HG03442 (cell line): ENCODE measurements at regions not wholly inside any gene's neighbourhood (a gene's known extent, or its start where the extent isn't known, plus 50 kb on each side); places are given as distances from the start of the nearest gene placed in this dataset.

Experiments used
- ATAC-seq: cut with Tn5 transposase; IDR thresholded peaks from one replicate; pipeline ENCODE4 v1.9.1; 2021; ENCODE audit warnings: mild to moderate bottlenecking, moderate library complexity; ENCODE audit not compliant: unreplicated experiment

DNA sequence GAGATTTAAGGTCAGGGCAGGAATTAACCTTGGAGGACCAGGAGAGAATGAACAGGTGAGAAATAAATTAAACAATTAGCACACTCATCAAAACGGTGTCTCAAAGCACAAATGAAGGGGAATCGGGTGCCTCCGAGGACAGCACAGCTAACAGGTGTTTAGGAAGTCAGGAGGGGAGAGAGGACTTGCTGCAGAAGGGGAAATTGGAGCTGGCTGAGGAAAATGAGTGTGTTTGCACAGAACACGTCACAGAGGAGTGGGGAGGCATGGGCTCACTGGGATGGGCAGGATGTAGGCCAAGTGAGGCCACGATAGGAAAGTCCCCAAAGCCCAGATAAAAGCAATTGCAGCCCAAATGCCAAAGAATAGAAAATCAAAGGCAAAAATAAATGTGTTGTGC lies 121.7 kb downstream of the ZNF664 start:
- ATAC-seq, result no peak

DNA sequence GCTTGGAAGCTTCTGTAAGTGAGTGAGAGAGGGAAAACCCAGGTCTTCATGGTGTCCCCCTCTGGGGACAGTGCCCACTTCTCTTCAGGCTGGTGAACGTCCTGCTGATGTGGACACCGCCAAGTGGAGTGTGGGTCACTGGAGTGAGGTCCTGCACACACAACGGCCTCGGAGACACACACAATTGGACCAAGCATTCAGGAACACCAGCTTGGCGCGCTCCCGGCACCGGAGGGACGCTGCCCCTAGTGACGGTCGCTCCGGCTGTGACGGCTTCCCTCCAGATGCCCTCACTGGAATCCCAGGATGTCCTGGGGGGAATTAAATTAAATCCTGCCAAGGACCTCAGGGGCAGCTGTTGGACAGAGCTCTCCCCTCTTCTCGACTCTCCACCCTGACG lies 123.1 kb downstream of the ZNF664 start:
- no peak for ATAC-seq

DNA sequence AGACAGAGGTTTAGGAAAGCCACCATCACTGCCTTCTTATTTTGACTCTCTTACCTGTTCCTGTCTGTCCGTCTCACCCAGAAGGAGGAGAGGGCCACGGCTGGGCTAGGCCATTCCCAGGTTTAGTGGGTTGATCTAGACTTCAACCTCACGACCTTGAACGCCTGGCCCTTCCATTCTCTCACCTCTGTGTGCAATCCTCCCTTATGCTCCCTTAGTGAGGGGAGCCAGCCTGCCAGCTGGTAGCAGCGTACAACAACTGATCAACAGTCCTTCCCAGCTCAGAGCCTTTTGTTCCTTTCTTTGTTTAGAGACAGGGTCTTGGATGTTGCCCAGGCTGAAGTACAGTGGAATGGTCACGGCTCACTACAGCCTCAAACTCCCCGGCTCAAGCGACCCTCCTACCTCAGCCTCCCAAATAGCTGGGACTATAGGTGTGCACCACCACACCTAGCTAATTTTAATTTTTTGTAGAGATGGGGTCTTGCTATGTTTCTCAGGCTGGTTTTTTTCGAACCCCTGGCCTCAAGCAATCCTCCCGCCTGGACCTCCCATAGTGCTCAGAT lies 123.9 kb downstream of the ZNF664 start:
- no peak for ATAC-seq

DNA sequence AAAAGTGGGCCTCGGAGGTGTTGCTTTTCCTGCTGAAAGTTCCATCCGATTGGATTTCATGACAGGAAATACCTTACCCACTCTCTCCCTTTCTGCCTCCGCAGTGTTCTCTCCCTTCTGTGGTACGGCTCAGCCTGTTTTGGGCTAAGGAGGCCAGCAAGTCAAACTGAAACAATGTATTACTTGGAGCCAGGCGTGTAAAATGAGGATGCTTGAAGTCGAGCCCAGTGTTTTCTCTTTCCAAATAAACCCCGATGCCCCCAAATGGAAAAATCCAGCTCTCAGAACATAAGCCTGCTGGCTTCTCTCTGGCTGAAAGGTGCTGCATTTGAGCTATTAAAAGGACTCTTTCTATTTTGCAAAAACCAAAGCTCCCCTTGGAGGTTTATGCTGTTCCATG lies 124.7 kb downstream of the ZNF664 start:
- ATAC-seq, result no peak

DNA sequence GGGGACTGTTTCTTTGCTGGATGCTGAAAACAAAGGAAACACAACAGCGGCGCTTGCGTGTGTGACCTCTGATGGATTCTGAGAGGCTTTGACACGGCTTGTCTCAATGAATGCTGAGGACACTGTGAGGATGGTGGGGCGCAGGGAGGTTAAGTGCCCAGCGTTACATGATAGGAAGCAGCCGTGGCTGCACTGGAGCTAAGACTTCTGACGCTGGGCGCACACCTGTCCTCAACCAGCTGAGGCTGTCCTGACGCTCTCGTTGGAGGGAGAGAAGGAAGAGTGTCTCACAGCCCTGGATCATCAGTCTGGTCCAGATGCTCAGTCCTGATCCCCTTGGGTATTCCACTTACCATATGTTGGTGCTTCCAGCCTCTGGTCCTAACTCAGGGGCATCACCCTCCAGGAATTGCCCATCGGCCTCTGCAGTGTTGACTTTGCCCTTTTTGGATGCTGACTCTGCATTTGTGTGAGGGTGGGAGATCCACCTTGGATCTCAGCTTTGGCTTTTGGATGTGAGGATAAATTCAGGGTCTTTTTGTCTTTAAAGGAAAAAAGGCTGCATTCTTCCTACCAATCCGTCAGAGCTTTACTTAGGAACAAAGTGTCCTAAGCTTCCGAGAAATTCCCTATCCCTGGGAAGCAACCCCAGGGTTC lies 125.2 kb downstream of the ZNF664 start:
- ATAC-seq, result no peak

DNA sequence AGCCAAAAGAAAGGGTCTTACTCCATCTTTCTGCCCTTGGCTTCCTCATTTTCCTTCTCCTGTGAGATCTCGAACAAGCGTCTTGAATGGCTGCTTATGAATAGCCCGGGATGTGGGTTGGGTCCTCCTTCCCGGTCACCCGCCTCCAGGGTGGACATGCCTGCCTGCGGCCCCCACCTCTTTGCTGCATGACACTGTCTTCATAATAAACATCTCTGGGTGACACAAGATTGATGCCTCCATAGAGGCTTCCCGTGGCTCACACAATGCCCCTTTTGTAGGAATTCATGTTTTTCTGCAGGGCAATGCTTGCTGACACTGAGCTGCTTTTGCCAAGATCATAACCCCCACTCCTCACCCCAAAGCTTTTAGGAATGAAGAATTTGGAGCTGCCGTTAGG lies 125.9 kb downstream of the ZNF664 start:
- ATAC-seq, result no peak

DNA sequence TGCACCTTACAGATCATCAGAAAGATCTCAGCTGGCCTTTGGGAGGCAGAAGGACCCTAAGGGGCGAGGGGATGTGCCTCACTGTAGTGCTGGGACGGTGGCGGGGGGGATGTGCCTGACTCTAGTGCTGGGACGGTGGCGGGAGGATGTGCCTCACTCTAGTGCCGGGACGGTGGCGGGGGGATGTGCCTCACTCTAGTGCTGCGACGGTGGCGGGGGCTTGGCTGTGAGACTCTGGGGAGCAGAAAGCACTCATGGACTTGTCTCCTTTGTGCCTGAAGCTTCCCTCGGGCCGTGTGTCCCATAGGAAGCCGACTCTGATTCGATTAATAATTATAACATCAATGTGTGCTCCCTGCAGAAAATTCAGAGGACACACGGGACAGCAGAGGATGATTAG lies 126.6 kb downstream of the ZNF664 start:
- ATAC-seq, result no peak

DNA sequence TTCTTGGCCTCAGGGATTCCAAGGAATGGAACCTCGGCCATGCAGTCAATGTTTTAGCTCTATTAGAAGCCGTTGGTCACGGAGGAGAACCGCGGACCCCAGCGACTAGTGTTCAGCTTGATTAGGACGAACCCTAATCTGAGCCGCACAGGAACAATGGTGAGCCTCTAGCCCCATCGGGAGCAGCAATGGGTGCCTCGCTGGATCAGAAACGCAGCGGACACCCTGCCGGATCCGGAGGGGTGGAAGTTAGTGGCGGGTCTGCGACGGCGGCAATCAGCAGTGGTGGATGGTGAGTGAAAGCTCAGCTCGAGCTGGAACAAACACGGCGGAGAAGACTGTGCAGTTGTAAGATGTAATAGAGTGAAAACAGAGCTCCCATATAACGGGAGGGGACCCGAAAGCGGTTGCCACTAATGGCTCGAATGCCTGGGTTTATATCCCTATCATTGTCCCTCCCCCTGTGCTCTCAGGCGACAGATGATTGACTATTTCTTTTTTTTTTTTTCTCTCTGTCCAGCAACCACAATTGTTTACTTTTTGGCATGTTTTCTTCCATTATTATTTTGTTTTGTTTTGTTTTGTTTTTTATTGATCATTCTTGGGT lies 127.7 kb downstream of the ZNF664 start:
- ATAC-seq, result no peak

DNA sequence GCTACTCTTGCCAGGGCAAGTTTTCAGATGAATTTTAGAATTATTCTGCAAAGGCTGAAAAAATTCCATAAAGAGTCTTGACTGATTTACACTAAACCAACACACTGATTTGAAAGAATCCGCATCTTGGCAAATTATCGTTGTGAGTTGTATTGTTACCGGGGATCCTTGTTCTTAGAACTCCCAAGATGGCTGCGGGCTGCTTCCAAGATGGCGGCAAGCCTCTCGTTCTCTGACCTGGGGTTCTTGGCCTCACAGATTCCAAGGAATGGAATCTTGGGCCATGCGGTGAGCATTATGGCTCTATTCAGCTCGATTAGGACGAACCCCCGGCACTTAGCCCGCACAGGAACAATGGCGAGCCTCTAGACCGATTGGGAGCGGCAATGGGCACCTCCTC lies 132.5 kb downstream of the ZNF664 start:
- no peak for ATAC-seq

DNA sequence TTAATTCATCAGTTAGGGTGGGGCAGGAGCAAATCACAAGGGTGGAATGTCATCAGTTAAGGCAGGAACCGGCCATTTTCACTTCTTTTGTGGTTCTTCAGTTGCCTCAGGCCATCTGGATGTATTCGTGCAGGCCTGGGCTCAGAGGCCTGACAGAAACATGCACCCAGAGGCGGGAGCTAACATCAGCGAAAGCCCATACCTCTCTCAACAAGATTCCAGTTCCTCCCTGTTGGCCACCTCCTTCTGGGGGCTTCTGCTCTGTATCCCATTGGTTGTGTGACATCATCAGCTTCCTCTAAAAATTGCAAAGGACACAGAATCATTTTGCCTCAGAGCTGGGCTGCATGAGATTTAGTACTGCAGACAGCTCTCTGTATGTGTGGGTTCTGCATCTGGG lies 134.3 kb downstream of the ZNF664 start:
- ATAC-seq, result no peak

DNA sequence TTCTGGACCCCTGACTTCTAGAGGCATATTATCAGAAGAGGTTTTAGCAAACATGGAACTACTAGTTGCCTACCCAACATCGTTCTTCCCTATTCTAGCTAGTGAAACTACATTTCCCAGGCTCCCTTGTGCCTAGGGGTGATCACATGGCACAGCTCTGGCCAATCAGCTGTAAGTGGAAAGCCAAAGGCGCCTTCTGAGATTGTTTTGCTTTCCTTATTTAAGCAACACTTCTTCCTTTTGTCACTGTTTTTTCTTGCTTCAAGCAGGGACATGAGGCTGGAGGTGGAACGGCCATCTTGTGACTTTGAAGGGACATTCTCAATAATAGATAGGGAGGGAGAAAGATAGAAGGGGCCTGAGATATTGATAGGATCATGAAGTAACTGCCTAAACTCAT lies 136.7 kb downstream of the ZNF664 start:
- ATAC-seq, result no peak

DNA sequence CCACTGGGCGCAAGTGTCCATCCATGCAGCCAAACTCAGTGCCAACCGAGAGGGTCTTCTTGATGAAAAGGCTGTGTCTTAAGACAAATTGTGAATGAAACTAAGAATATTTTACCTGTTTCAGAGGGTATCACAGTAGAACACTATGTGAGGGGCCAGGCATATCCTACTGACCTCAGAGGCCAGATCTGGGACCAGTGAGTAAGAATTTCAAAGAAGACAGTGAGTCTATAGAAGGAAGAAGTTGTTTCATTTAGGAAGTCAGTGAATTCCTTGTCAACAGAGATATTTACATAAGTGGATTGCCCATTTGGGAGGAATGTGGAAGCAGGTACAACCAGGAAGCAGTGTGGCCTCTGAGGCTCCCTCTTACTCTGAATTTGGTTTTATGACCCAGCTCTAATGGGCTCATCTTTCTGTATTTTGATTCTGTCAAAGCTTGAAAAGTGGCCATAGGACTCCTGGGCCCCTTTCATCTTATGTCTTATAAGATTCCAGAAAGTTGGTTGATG lies 137.4 kb downstream of the ZNF664 start:
- ATAC-seq, result no peak

DNA sequence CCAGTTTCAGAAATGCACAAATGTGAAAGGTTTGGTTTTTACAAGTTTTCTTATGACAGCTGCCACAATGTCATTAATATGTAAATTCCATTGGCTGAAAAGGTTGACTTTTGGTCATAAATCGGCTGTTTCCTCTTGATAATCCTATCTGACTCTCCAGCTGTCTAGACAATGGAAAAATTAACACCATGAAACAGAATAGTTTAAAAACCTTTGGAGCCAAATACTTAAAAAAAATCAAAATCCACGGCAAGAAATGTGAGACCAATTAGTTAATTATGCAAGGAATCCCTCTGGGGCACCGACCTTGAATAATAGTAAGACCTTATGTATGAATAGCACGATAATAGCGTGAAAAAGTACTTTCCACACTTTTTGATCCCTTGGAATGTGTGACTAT lies 138.0 kb downstream of the ZNF664 start:
- ATAC-seq, result no peak

DNA sequence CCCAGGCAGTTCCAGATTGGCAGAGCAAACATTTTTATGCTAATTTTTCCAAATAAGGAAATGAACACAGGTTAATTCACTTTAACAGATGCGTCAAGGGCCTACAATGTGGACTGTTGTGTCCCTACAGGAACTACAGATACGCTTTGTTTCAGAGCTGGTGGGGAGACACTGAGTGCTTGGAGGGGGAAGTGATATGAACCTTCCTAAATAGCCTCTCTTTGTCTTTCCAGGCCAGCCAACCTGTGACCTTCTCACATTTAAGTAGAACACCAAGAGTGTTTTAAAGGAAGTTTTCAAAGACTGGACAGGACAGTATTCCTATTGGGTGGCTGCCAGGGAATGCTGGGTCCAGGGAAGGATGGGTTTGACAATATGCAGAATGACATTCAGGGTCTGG lies 141.3 kb downstream of the ZNF664 start:
- no peak for ATAC-seq

DNA sequence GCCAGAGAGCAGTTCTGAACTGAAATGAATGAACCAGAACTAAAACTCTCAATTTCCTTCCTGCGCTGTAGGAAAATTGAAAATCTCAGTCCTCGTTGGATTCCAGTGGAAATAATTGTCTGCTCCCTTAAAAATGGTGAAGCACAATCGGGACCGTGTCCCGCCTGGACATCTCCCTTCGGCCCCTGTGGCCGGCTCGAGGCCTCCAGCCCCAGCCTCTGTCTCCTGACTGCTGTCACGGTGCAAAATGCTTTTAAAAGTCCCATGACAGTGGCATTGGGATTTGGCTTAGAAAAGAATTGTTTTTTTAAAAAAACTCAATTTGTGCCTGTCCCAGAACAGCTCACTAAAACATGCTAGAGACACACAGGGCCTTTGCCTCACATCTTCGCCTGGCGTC lies 142.5 kb downstream of the ZNF664 start:
- ATAC-seq, result no peak

DNA sequence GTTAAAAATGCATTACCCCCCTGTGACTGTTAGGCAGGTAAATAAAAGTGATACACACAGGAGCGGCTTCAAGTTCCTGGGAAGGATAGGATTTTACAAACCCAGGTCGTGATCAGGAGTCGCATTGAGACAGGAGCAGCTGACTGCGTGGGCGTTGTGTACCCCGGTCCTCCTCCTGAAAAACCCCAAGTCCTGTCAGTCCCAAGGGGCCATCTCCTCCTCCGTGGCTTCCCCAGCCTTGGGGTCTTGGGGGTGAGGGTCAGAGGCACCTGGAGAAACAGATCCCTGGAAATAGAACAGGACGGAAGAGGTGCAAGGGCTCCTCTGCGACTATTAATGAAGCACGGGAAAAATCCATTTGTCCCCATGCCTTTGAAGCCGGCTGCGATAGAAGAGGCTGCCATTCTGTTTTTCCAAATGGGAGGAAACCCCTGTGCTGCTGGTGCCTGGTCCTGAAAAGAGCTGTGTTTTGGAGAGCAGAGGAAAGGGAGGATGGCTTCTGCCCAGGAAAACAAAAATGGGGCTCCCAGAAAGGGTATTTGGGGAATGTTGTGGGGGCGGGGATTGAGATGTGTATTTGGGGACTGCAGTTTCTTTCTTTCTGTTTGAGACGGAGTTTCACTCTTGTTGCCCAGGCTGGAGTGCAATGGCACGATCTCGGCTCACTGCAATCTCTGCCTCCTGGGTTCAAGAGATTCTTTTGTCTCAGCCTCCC lies 143.1 kb downstream of the ZNF664 start:
- no peak for ATAC-seq

DNA sequence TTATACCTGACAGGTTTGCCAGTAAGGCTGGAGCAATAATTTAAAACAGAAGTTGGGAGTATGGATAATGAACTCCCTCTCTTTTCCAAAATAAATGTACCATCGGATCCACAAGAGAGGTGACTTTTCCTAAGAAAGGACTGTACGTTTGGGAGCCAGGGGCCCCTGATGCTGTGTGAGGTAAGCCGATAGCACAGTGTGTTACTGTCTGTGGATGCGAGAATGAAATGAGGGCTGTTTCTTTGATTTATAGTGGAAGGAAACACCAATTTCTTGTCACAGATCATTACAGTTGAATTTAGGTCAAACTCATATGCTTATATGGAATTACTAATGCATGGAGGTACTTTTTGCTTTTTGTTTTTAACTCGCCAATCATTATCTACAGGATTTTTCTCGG lies 147.7 kb downstream of the ZNF664 start:
- no peak for ATAC-seq

DNA sequence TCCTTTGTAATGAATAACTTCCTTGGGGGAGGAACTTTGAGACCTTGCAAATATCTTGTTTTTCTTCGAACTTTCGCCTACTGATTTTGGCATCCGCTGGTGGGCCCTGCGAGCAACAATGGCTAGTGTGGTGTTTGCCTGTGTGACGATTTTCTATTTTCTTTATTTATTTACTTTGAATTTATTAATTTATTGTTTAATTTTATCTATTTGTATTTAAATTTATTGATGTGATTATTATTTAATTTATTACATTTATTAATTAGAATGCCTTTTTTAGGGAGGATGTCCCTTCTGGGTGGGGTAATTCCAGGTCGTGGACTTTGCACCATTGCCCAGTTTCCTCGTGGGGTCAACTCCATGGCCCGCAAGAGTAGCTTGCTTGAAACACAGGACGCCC lies 149.7 kb downstream of the ZNF664 start:
- ATAC-seq, result no peak

DNA sequence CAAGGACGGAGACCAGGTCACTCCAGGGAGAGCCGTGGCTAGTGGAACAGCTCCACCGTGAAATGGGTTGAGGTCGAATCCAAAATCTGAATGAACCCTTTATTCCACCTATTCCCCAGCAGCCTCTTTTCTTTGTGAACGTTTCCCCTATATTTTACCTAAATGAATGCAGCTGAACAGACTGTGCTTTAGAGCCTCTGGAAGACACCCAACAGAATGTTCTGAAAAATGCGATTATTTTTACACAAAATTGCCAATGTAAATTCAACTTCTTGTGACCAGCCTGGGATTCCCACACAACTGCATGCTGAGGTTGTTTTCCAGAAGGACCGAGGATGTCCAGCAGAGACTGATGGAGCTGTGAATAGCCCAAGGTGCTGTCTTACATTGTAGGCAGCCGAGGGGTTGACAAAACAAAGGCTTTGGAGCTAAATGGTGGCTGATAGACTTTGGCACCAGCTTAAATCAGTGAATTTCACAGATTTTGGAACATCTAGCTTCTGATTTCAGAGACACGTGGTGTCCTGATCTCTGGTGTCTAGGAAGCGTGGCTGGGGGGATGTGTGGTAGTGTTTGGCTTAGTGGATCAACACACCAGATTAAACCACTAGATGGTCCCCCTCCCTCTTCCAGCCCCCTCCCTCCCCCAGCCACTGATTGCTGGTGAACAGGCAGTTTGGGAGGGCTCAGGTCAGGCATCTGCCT lies 150.4 kb downstream of the ZNF664 start:
- ATAC-seq, result no peak

DNA sequence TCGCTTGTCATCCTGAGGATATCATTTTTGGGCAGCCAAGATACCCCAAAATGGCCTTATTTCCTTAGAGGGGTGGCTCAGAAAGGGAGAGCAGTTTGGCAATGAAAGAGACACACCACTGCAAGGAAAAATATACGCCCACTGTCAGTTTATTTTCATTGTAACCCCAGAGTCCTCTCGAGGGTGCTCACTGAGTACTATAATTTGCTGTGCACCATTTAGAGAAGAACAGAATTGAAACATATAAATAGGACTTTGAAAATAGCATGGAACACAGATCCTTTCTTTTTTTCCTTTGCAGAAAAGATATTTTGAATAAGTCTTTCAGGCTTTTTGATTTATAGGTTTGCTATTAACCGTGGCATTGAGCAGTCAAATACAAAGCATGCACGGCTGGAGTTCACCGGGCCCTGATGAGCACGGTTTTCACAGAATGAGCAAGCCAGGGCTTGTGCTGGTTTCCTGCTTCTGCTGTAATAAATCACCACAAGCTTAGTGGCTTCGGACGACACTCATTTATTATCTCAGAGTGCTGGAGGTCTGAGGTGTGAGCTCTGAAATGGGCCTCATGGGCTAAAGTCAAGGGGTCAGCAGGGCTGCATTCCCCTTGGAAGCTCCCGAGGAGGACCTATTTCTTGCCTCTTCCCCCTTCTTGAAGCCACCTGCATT lies 152.3 kb downstream of the ZNF664 start:
- ATAC-seq, result peak; percentile 86
